PC-3 (cell line): ENCODE measurements at regions not wholly inside any gene's neighbourhood (a gene's known extent, or its start where the extent isn't known, plus 50 kb on each side); places are given as distances from the start of the nearest gene placed in this dataset.
"Not testable (repeated sequence)": the region's sequence is repeated elsewhere in the genome, so short reads cannot be mapped to it uniquely, and the experiment has no call there.

Source experiments
- ATAC-seq: fragments of 200-7000 bp; cut with Tn5 transposase; 2 replicates; pipeline ENCODE4 v1.9.1; 2020; ENCODE audit warnings: mild to moderate bottlenecking, moderate library complexity
- BruUV-seq: library from RNA; stranded (reverse); fragments of 400-500 nt; replicated peaks from 2 replicates; lab custom pipeline; 2021; lab: Mats Ljungman, UMichigan
- CTCF ChIA-PET: fragments of 300-600 bp; sonication (Branson Sonifier 250); formaldehyde crosslinking; loops from one replicate; lab custom pipeline; 2022; ENCODE audit warnings: antibody characterized with exemption; lab: Charles Lee
- POLR2A ChIA-PET: fragments of 300-600 bp; sonication (Branson Sonifier 250); formaldehyde crosslinking; loops from one replicate; lab custom pipeline; 2022; ENCODE audit warnings: antibody characterized with exemption; ENCODE audit not compliant: unreplicated experiment; lab: Charles Lee
- DNase-seq: peaks from one replicate; pipeline ENCODE4 v3.0.0-alpha.2; 2015
- H2AFZ ChIP-seq: fragments of 300-600 bp; sonication (generic); 2 replicates; pipeline ENCODE4 v1.6.0; 2016; ENCODE audit warnings: antibody characterized with exemption, low read length
- H3F3A ChIP-seq: fragments of 300-600 bp; sonication (generic); one replicate; pipeline ENCODE4 v1.6.0; 2017; ENCODE audit warnings: antibody characterized with exemption, low read length, control low read depth, mild to moderate bottlenecking; ENCODE audit not compliant: unreplicated experiment
- H3K27ac ChIP-seq: fragments of 300-600 bp; sonication (generic); 2 replicates; pipeline ENCODE4 v1.5.1; 2016; ENCODE audit warnings: mild to moderate bottlenecking, low read length
- H3K27me3 ChIP-seq: fragments of 300-600 bp; sonication (generic); 2 replicates; pipeline ENCODE4 v1.6.1; 2016; ENCODE audit warnings: low read length, mixed read lengths
- H3K36me3 ChIP-seq: fragments of 300-600 bp; sonication (generic); 2 replicates; pipeline ENCODE4 v1.6.1; 2016; ENCODE audit warnings: low read depth, mixed run types, low read length, mixed read lengths
- H3K4me1 ChIP-seq: fragments of 300-600 bp; sonication (generic); 2 replicates; pipeline ENCODE4 v1.5.1; 2016; ENCODE audit warnings: low read length; ENCODE audit not compliant: insufficient read depth
- H3K4me2 ChIP-seq: fragments of 300-600 bp; sonication (generic); 2 replicates; pipeline ENCODE4 v1.6.0; 2016; ENCODE audit warnings: low read length
- H3K4me3 ChIP-seq: fragments of 300-600 bp; sonication (generic); 2 replicates; pipeline ENCODE4 v1.5.1; 2016; ENCODE audit warnings: mild to moderate bottlenecking, low read length, mixed read lengths
- H3K79me2 ChIP-seq: fragments of 300-600 bp; sonication (generic); 2 replicates; pipeline ENCODE4 v1.6.1; 2017; ENCODE audit warnings: low read length, mixed read lengths
- H3K9ac ChIP-seq: fragments of 300-600 bp; sonication (generic); 2 replicates; pipeline ENCODE4 v1.6.0; 2016; ENCODE audit warnings: mild to moderate bottlenecking, low read length
- H3K9me2 ChIP-seq: fragments of 300-600 bp; sonication (generic); replicated peaks from 2 replicates; pipeline ENCODE4 v1.6.1; 2016; ENCODE audit warnings: mixed run types, low read length, mixed read lengths
- H3K9me3 ChIP-seq: fragments of 300-600 bp; sonication (generic); 2 replicates; pipeline ENCODE4 v1.6.1; 2016; ENCODE audit warnings: low read length, mixed read lengths
- H4K20me1 ChIP-seq: fragments of 300-600 bp; sonication (generic); 2 replicates; pipeline ENCODE4 v1.6.1; 2016; ENCODE audit warnings: low read length, mixed read lengths
- EZH2 ChIP-seq: fragments of 300-600 bp; sonication (generic); IDR thresholded peaks from one replicate; pipeline ENCODE4 v1.6.1; 2017; ENCODE audit warnings: antibody characterized with exemption, mild to moderate bottlenecking, low read length; ENCODE audit not compliant: unreplicated experiment
- EZH2phosphoT487 ChIP-seq: fragments of 300-600 bp; sonication (generic); IDR thresholded peaks from 2 replicates; pipeline ENCODE4 v1.6.1; 2018; ENCODE audit warnings: mild to moderate bottlenecking, antibody characterized with exemption, low read length, borderline replicate concordance
- intact Hi-C: fragments of 100-400 bp; cut with micrococcal nuclease; formaldehyde crosslinking; loops from 2 replicates; pipeline ENCODE4 v1.9.0; 2023
- TF ChIP-seq, protein P1 (sequence below): fragments of 300-600 bp; sonication (generic); conservative IDR thresholded peaks from 2 replicates; pipeline ENCODE4 v1.5.1; 2017; ENCODE audit warnings: antibody characterized with exemption, low read depth, mild to moderate bottlenecking, low read length

DNA sequence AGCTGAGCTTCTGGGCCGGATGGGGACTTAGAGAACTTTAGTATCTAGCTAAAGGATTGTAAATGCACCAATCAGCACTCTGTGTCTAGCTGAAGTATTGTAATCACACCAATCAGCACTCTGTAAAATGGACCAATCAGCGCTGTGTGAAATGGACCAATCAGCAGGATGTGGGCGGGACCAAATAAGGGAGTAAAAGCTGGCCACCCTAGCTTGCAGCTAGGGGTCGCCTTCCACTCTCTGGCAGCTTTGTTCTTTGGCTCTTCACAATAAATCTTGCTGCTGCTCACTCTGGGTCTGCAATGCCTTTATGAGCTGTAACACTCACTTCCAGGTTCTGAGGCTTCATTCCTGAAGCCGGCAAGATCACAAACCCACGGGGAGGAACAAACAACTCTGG lies 354.0 kb downstream of the PRR16 start:
- no peak for ATAC-seq
- H3K4me2 ChIP-seq = no peak overlapping the region
- H3K79me2 ChIP-seq = no peaks in the 10 kb centered on the region
- no peak for DNase-seq
- ChIA-PET POLR2A (no interaction called here), CTCF (no interaction called here)
- BruUV-seq = no TSS peak
- intact Hi-C loops = no loop called here
- TF ChIP-seq, protein P1, sequence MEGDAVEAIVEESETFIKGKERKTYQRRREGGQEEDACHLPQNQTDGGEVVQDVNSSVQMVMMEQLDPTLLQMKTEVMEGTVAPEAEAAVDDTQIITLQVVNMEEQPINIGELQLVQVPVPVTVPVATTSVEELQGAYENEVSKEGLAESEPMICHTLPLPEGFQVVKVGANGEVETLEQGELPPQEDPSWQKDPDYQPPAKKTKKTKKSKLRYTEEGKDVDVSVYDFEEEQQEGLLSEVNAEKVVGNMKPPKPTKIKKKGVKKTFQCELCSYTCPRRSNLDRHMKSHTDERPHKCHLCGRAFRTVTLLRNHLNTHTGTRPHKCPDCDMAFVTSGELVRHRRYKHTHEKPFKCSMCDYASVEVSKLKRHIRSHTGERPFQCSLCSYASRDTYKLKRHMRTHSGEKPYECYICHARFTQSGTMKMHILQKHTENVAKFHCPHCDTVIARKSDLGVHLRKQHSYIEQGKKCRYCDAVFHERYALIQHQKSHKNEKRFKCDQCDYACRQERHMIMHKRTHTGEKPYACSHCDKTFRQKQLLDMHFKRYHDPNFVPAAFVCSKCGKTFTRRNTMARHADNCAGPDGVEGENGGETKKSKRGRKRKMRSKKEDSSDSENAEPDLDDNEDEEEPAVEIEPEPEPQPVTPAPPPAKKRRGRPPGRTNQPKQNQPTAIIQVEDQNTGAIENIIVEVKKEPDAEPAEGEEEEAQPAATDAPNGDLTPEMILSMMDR = no peak
- TF ChIP-seq EZH2phosphoT487 (no peak), EZH2 (no peak)
- H4K20me1 ChIP-seq = no peaks in the 10 kb centered on the region
- no peaks in the 10 kb centered on the region for H3K9me2 ChIP-seq
- H3K4me3 ChIP-seq = no peak overlapping the region
- H3K27ac ChIP-seq = no peak overlapping the region
- no peaks in the 10 kb centered on the region for H3K4me1 ChIP-seq
- H3K27me3 ChIP-seq = no peaks in the 10 kb centered on the region
- no peaks in the 10 kb centered on the region for H3K9me3 ChIP-seq
- H3F3A ChIP-seq = no peaks in the 10 kb centered on the region
- H3K36me3 ChIP-seq = no peaks in the 10 kb centered on the region
- H2AFZ ChIP-seq = no peak overlapping the region
- H3K9ac ChIP-seq = no peak overlapping the region

GRCh38 chr5:120823328-120823727 lies 359.2 kb downstream of the PRR16 start:
- Histone ChIP-seq H4K20me1 (no peaks in the 10 kb centered on the region), H3K4me1 (no peaks in the 10 kb centered on the region), H2AFZ (no peak overlapping the region), H3K36me3 (no peaks in the 10 kb centered on the region), H3K27ac (no peak overlapping the region), H3K4me2 (no peak overlapping the region), H3K9ac (no peak overlapping the region), H3K9me2 (no peaks in the 10 kb centered on the region), H3K4me3 (no peak overlapping the region), H3K27me3 (no peaks in the 10 kb centered on the region), H3K79me2 (no peaks in the 10 kb centered on the region), H3K9me3 (no peaks in the 10 kb centered on the region), H3F3A (no peaks in the 10 kb centered on the region)
- BruUV-seq = no TSS peak
- no peak for ATAC-seq
- no peak for TF ChIP-seq EZH2phosphoT487
- no peak for TF ChIP-seq EZH2
- TF ChIP-seq, protein P1 = no peak
- intact Hi-C loops = loop anchor here (10.0 kb wide), 1 partner anchor 321 kb away; no protein-coding TSS in a partner anchor
- CTCF ChIA-PET = no interaction called here
- POLR2A ChIA-PET = interaction anchor here (0.7 kb wide), 1 partner anchor 64 kb away, joined by 4 read pairs; no protein-coding TSS in a partner anchor
- DNase-seq = no peak

DNA sequence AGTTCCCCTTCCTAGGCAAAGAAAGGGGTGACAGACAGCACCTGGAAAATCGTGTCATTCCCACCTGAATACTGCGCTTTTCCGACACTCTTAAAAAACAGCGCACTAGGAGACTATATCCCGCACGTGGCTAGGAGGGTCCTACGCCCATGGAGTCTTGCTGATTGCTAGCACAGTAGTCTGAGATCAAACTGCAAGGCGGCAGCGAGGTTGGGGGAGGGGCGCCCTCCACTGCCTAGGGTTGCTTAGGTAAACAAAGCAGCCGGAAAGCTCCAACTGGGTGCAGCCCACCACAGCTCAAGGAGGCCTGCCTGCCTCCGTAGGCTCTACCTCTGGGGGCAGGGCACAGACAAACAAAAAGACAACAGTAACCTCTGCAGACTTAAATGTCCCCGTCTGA lies 367.5 kb downstream of the PRR16 start:
- BruUV-seq, H3K4me3 ChIP-seq, H3F3A ChIP-seq, H3K9me2 ChIP-seq, H3K27ac ChIP-seq, POLR2A ChIA-PET, H3K9me3 ChIP-seq, DNase-seq, intact Hi-C loops, H3K79me2 ChIP-seq, H3K36me3 ChIP-seq, H3K9ac ChIP-seq, H3K27me3 ChIP-seq, H3K4me2 ChIP-seq, ATAC-seq, H4K20me1 ChIP-seq, CTCF ChIA-PET, H3K4me1 ChIP-seq, H2AFZ ChIP-seq: not testable (repeated sequence)
